HFFc6 (cell line): ENCODE measurements at regions not wholly inside any gene's neighbourhood (a gene's known extent, or its start where the extent isn't known, plus 50 kb on each side); places are given as distances from the start of the nearest gene placed in this dataset.

Experiments
- DNase-seq: peaks from one replicate; pipeline ENCODE4 v3.0.0-alpha.2; 2018
- H3K27ac Mint-ChIP-seq: 2 replicates; pipeline ENCODE4 v1.8.0; 2020; ENCODE audit warnings: mild to moderate bottlenecking, mixed read lengths
- H3K27me3 Mint-ChIP-seq: 2 replicates; pipeline ENCODE4 v1.8.0; 2021; ENCODE audit warnings: mild to moderate bottlenecking, moderate library complexity, mixed read lengths; ENCODE audit not compliant: insufficient read depth
- H3K36me3 Mint-ChIP-seq: 2 replicates; pipeline ENCODE4 v1.8.0; 2021; ENCODE audit warnings: low read depth, mixed read lengths
- H3K4me1 Mint-ChIP-seq: 2 replicates; pipeline ENCODE4 v1.8.0; 2020; ENCODE audit warnings: low read depth, mixed read lengths
- H3K4me3 Mint-ChIP-seq: 2 replicates; pipeline ENCODE4 v1.8.0; 2020; ENCODE audit warnings: mild to moderate bottlenecking, moderate library complexity, mixed read lengths
- H3K9me3 Mint-ChIP-seq: 2 replicates; pipeline ENCODE4 v1.8.0; 2020; ENCODE audit warnings: mild to moderate bottlenecking, mixed read lengths
- TF ChIP-seq, protein P1 (sequence below): fragments of 200-600 bp; sonication (generic); IDR thresholded peaks from 2 replicates; pipeline ENCODE4 v1.5.0; 2021; ENCODE audit warnings: antibody characterized with exemption, mild to moderate bottlenecking

DNA sequence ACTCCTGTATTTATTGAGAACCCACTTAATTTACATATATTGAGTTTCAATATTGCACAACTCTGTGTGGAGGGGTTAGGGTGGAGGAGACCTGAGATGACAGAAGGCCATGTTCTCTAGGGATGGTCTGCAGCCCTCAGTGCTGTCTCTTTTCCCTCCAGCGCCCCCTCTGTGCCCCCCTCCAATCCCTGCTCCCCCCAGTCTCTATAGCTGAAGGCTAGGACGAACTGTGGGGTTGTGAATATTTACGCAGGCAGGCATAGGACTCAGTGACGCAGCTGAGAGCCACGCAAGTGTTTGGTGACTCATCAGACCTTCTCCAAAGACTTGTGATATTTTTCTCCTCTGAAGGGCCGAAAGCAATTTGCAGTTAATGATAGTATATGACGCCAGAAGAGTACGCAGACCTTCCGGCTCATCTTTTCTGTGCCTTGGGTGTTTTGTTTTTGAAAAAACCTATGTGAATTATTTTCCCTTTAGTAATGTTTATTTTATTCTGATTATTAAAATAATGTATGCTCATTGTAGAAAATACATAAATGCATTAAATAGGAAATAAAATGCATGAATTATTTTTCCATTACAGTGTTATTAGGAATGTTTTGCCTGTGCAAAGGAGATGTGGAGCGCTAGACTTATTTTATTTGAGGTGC lies 85.3 kb downstream of the SLC25A47 start:
- DNase-seq, result no peak
- Mint-ChIP-seq H3K9me3 (no peaks in the 10 kb centered on the region), H3K4me1 (peaks cover 11% of the 10 kb centered on the region), H3K27ac (no peak overlapping the region), H3K4me3 (no peak overlapping the region), H3K27me3 (no peaks in the 10 kb centered on the region; the same call in 1 of the 2 replicates), H3K36me3 (no peaks in the 10 kb centered on the region)
- TF ChIP-seq, protein P1, sequence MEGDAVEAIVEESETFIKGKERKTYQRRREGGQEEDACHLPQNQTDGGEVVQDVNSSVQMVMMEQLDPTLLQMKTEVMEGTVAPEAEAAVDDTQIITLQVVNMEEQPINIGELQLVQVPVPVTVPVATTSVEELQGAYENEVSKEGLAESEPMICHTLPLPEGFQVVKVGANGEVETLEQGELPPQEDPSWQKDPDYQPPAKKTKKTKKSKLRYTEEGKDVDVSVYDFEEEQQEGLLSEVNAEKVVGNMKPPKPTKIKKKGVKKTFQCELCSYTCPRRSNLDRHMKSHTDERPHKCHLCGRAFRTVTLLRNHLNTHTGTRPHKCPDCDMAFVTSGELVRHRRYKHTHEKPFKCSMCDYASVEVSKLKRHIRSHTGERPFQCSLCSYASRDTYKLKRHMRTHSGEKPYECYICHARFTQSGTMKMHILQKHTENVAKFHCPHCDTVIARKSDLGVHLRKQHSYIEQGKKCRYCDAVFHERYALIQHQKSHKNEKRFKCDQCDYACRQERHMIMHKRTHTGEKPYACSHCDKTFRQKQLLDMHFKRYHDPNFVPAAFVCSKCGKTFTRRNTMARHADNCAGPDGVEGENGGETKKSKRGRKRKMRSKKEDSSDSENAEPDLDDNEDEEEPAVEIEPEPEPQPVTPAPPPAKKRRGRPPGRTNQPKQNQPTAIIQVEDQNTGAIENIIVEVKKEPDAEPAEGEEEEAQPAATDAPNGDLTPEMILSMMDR, result no peak

DNA sequence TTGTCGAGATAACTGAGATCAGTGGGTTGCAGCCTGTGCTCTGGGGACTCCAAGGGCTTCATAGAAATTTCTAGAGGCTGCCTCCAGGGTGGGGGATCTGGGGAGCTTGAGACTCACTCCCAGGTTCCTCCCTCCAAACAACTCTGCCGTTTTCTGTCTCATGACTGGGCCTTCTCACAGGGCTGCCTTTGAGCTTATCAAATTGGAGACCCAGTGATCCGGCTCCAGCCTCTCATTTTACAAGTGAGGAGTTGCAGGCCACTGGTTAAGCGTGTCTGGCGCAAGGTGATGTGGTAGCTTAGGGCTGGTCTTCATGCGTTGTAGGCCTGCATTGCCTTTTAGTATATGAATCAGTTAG lies 85.8 kb downstream of the SLC25A47 start:
- no peak for DNase-seq
- Mint-ChIP-seq H3K27me3 (no peaks in the 10 kb centered on the region; the same call in 1 of the 2 replicates), H3K4me3 (no peak overlapping the region), H3K36me3 (no peaks in the 10 kb centered on the region), H3K4me1 (peaks cover 11% of the 10 kb centered on the region), H3K9me3 (no peaks in the 10 kb centered on the region), H3K27ac (no peak overlapping the region)
- TF ChIP-seq, protein P1, result no peak

DNA sequence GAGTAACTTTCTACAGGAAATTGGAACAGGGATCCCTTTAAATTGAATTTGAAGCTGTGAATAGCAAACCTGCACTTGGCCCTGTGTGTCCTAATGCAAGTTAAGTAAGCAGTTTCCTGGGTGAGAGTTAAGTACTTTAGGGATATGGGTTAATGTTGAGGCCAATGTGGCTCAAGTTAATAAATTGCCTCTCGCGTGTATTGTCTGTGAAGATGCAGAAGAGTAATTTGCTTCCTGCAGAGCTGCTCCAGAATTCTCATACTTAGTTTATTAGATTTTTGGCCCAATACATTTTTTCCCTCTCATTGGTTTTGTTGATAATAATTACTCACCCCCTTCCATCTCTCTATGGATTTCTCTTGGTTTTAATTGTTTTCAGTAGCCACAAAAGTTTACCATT lies 86.5 kb downstream of the SLC25A47 start:
- Mint-ChIP-seq H3K36me3 (no peaks in the 10 kb centered on the region), H3K9me3 (no peaks in the 10 kb centered on the region), H3K27me3 (no peaks in the 10 kb centered on the region; the same call in 1 of the 2 replicates), H3K27ac (no peak overlapping the region), H3K4me3 (no peak overlapping the region), H3K4me1 (peaks cover 11% of the 10 kb centered on the region)
- no peak for DNase-seq
- TF ChIP-seq, protein P1, result no peak

DNA sequence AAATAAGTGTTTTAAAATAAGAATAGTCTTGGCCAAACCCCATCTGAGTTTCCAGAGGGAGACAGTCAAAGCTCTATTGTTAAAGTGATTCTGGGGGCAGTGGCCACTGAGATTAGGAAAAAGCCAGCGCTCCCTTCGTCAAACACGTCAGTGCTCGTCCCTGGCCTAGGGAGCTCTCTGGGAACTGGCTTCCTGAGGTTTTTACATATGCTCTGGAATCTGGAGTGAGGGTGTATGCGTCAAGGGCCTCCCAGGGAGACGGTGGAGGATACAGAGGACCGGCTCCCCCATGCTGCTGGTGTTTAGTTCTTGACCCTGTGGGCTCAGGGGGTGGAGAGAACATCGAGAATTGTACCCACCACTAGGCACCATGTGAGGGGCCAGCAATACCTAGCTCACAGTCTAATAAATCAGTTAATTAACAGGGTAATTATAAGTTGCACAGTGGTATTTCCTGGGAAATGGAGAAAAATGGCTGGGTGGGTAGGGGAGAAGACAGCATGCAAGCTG lies 87.0 kb downstream of the SLC25A47 start:
- no peaks in the 10 kb centered on the region for H3K9me3 Mint-ChIP-seq
- H3K36me3 Mint-ChIP-seq, result no peaks in the 10 kb centered on the region
- H3K4me3 Mint-ChIP-seq, result no peak overlapping the region
- H3K27ac Mint-ChIP-seq, result no peak overlapping the region
- TF ChIP-seq, protein P1, result no peak
- H3K27me3 Mint-ChIP-seq, result no peaks in the 10 kb centered on the region; the same call in 1 of the 2 replicates
- no peak for DNase-seq
- peaks cover 11% of the 10 kb centered on the region for H3K4me1 Mint-ChIP-seq

DNA sequence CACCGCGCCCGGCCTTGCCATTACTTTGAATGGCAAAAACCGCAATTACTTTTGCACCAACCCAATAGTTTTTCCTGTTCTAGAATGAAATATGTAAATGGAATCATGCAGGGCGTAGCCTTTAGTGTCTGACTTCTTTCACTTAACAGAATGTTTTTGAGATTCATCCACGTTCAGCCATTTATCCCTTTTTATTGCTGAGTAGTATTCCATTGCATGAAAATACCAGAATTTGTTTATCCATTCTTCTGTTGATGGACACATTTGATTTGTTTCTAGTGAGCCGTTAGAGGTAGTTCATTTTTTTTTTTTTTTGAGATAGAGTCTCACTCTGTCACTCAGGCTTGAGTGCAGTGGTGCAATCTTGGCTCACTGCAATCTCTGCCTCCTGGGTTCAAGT lies 90.6 kb downstream of the SLC25A47 start:
- TF ChIP-seq, protein P1, result no peak
- Mint-ChIP-seq H3K27me3 (no peaks in the 10 kb centered on the region), H3K4me1 (peaks cover 25% of the 10 kb centered on the region), H3K4me3 (no peak overlapping the region), H3K36me3 (no peaks in the 10 kb centered on the region), H3K9me3 (no peaks in the 10 kb centered on the region), H3K27ac (no peak overlapping the region)
- no peak for DNase-seq
